ENCODE measurements at regions not wholly inside any gene's neighbourhood (a gene's known extent, or its start where the extent isn't known, plus 50 kb on each side); places are given as distances from the start of the nearest gene placed in this dataset.

- no peaks in the 10 kb centered on the region for H3K27me3 Mint-ChIP-seq (ENCODE audit: unreplicated experiment)
- no peak for TF ChIP-seq CTCF (IDR thresholded peaks at IDR 0.05; ENCODE audit: unreplicated experiment)
- H3K27ac Mint-ChIP-seq (ENCODE audit: unreplicated experiment): no peak overlapping the region
- peaks cover 10% of the 10 kb centered on the region for H3K4me1 Mint-ChIP-seq (ENCODE audit: unreplicated experiment)
- no peak for DNase-seq (ENCODE audit: low spot score)
- H3K36me3 Mint-ChIP-seq (ENCODE audit: low read depth, unreplicated experiment): peaks cover 9% of the 10 kb centered on the region
- H3K9me3 Mint-ChIP-seq (ENCODE audit: unreplicated experiment): no peaks in the 10 kb centered on the region
- H3K4me3 Mint-ChIP-seq (ENCODE audit: unreplicated experiment): no peak overlapping the region
These were observed 76.1 kb upstream of the PITRM1 start for GRCh38 chr10:3248526-3249306.

GRCh38 chr10:3245395-3245794 is 72.8 kb upstream of the PITRM1 start:
- no peaks in the 10 kb centered on the region for H3K9me3 Mint-ChIP-seq (ENCODE audit: unreplicated experiment)

GRCh38 chr10:3241967-3242650 is 69.5 kb upstream of the PITRM1 start:
- H3K36me3 Mint-ChIP-seq (ENCODE audit: low read depth, unreplicated experiment): peaks cover 4% of the 10 kb centered on the region
- H3K4me3 Mint-ChIP-seq (ENCODE audit: unreplicated experiment): no peak overlapping the region
- no peak overlapping the region for H3K27ac Mint-ChIP-seq (ENCODE audit: unreplicated experiment)
- DNase-seq (ENCODE audit: low spot score): no peak
- H3K9me3 Mint-ChIP-seq (ENCODE audit: unreplicated experiment): no peaks in the 10 kb centered on the region
- no peak for TF ChIP-seq CTCF (IDR thresholded peaks at IDR 0.05; ENCODE audit: unreplicated experiment)
- H3K4me1 Mint-ChIP-seq (ENCODE audit: unreplicated experiment): peaks cover 36% of the 10 kb centered on the region
- peaks cover 4% of the 10 kb centered on the region for H3K27me3 Mint-ChIP-seq (ENCODE audit: unreplicated experiment)

More at GRCh38 chr10:3245395-3245794, 72.8 kb upstream of the PITRM1 start:
- Mint-ChIP-seq H3K36me3 (ENCODE audit: low read depth, unreplicated experiment) (peaks cover 4% of the 10 kb centered on the region), H3K27ac (ENCODE audit: unreplicated experiment) (no peak overlapping the region), H3K4me1 (ENCODE audit: unreplicated experiment) (peaks cover 20% of the 10 kb centered on the region), H3K27me3 (ENCODE audit: unreplicated experiment) (no peaks in the 10 kb centered on the region), H3K4me3 (ENCODE audit: unreplicated experiment) (no peak overlapping the region)
- TF ChIP-seq CTCF (IDR thresholded peaks at IDR 0.05; ENCODE audit: unreplicated experiment): no peak
- DNase-seq (ENCODE audit: low spot score): no peak

- Mint-ChIP-seq H3K27ac (ENCODE audit: unreplicated experiment) (peak overlapping the region; percentile 67), H3K4me3 (ENCODE audit: unreplicated experiment) (peak overlapping the region; percentile 67), H3K4me1 (ENCODE audit: unreplicated experiment) (peaks cover 40% of the 10 kb centered on the region), H3K36me3 (ENCODE audit: low read depth, unreplicated experiment) (peaks cover 1% of the 10 kb centered on the region), H3K9me3 (ENCODE audit: unreplicated experiment) (no peaks in the 10 kb centered on the region), H3K27me3 (ENCODE audit: unreplicated experiment) (peaks cover 7% of the 10 kb centered on the region)
- no peak for DNase-seq (ENCODE audit: low spot score)
- TF ChIP-seq CTCF (IDR thresholded peaks at IDR 0.05; ENCODE audit: unreplicated experiment): no peak
These were observed 68.8 kb upstream of the PITRM1 start for GRCh38 chr10:3241274-3241921.

Measured in endothelial cell (in vitro differentiated cells).